ENCODE measurements at regions not wholly inside any gene's neighbourhood (a gene's known extent, or its start where the extent isn't known, plus 50 kb on each side); places are given as distances from the start of the nearest gene placed in this dataset.

- Histone ChIP-seq H3K4me3 (no peak overlapping the region), H3K36me3 (no peaks in the 10 kb centered on the region), H3K27ac (no peak overlapping the region), H3K4me1 (peaks cover 24% of the 10 kb centered on the region), H3K27me3 (no peaks in the 10 kb centered on the region), H3K9me3 (replicated peaks) (0 out of 2 replicates have a peak, but pooled peaks cover 5% of the 10 kb centered on the region)
- DNase-seq, result no peak
Observed at GRCh38 chr12:75727577-75727976, 216.2 kb upstream of the KRR1 start.

- DNase-seq, result peak in 1 of 2 experiments; percentile 24
- Histone ChIP-seq H3K27me3 (no peaks in the 10 kb centered on the region), H3K4me1 (peaks cover 43% of the 10 kb centered on the region), H3K9me3 (replicated peaks) (no peaks in the 10 kb centered on the region), H3K27ac (peak overlapping the region; percentile 27; the same call in 1 of the 2 replicates), H3K36me3 (no peaks in the 10 kb centered on the region), H3K4me3 (no peak overlapping the region)
Observed at GRCh38 chr12:75725521-75726111, 214.2 kb upstream of the KRR1 start.

GRCh38 chr12:75724928-75725312, 213.5 kb upstream of the KRR1 start:
- DNase-seq, result peak; percentile 54 to 81

GRCh38 chr12:75724307-75724927, 213.0 kb upstream of the KRR1 start:
- no peaks in the 10 kb centered on the region for H3K27me3 ChIP-seq
- no peak for DNase-seq
- peak overlapping the region; percentile 27 for H3K27ac ChIP-seq
- H3K4me1 ChIP-seq, result peaks cover 45% of the 10 kb centered on the region
- H3K9me3 ChIP-seq (replicated peaks), result no peaks in the 10 kb centered on the region
- H3K4me3 ChIP-seq, result no peak overlapping the region
- H3K36me3 ChIP-seq, result no peaks in the 10 kb centered on the region

More at GRCh38 chr12:75724928-75725312, 213.5 kb upstream of the KRR1 start:
- Histone ChIP-seq H3K9me3 (replicated peaks) (no peaks in the 10 kb centered on the region), H3K27me3 (no peaks in the 10 kb centered on the region), H3K4me1 (peaks cover 45% of the 10 kb centered on the region), H3K27ac (peak overlapping the region; percentile 27), H3K36me3 (no peaks in the 10 kb centered on the region), H3K4me3 (no peak overlapping the region)

GRCh38 chr12:75722714-75723200, 211.3 kb upstream of the KRR1 start:
- Histone ChIP-seq H3K27ac (peak overlapping the region; percentile 58), H3K4me3 (no peak overlapping the region), H3K9me3 (replicated peaks) (no peaks in the 10 kb centered on the region), H3K36me3 (no peaks in the 10 kb centered on the region), H3K4me1 (peaks cover 45% of the 10 kb centered on the region), H3K27me3 (no peaks in the 10 kb centered on the region)
- DNase-seq, result peak; percentile 45 to 67

GRCh38 chr12:75721796-75722195, 210.4 kb upstream of the KRR1 start:
- Histone ChIP-seq H3K27me3 (no peaks in the 10 kb centered on the region), H3K27ac (no peak overlapping the region), H3K36me3 (no peaks in the 10 kb centered on the region), H3K9me3 (replicated peaks) (no peaks in the 10 kb centered on the region), H3K4me1 (peaks cover 45% of the 10 kb centered on the region), H3K4me3 (no peak overlapping the region)
- DNase-seq, result no peak

- Histone ChIP-seq H3K4me3 (no peak overlapping the region), H3K27ac (no peak overlapping the region), H3K4me1 (peaks cover 52% of the 10 kb centered on the region), H3K9me3 (replicated peaks) (no peaks in the 10 kb centered on the region), H3K27me3 (no peaks in the 10 kb centered on the region), H3K36me3 (no peaks in the 10 kb centered on the region)
- DNase-seq, result peak in 1 of 2 experiments; percentile 55
Observed at GRCh38 chr12:75720812-75721641, 209.6 kb upstream of the KRR1 start.

GRCh38 chr12:75717902-75718301, 206.5 kb upstream of the KRR1 start:
- no peak overlapping the region for H3K27ac ChIP-seq
- peaks cover 51% of the 10 kb centered on the region for H3K4me1 ChIP-seq
- DNase-seq, result no peak
- H3K27me3 ChIP-seq, result no peaks in the 10 kb centered on the region
- H3K9me3 ChIP-seq (replicated peaks), result no peaks in the 10 kb centered on the region
- no peak overlapping the region for H3K4me3 ChIP-seq
- no peaks in the 10 kb centered on the region for H3K36me3 ChIP-seq

- H3K4me1 ChIP-seq, result peaks cover 36% of the 10 kb centered on the region
- H3K27ac ChIP-seq, result no peak overlapping the region
- no peak overlapping the region for H3K4me3 ChIP-seq
- DNase-seq, result no peak
- H3K36me3 ChIP-seq, result no peaks in the 10 kb centered on the region
- no peaks in the 10 kb centered on the region for H3K9me3 ChIP-seq (replicated peaks)
- H3K27me3 ChIP-seq, result no peaks in the 10 kb centered on the region
Observed at GRCh38 chr12:75716291-75717025, 205.0 kb upstream of the KRR1 start.

- Histone ChIP-seq H3K27me3 (no peaks in the 10 kb centered on the region), H3K4me3 (no peak overlapping the region), H3K36me3 (no peaks in the 10 kb centered on the region), H3K9me3 (replicated peaks) (no peaks in the 10 kb centered on the region), H3K27ac (no peak overlapping the region), H3K4me1 (peaks cover 29% of the 10 kb centered on the region)
- no peak for DNase-seq
Observed at GRCh38 chr12:75715682-75716081, 204.3 kb upstream of the KRR1 start.

- Histone ChIP-seq H3K4me1 (peaks cover 26% of the 10 kb centered on the region), H3K4me3 (no peak overlapping the region), H3K27ac (no peak overlapping the region), H3K27me3 (no peaks in the 10 kb centered on the region), H3K9me3 (replicated peaks) (no peaks in the 10 kb centered on the region), H3K36me3 (no peaks in the 10 kb centered on the region)
- peak in 1 of 2 experiments; percentile 41 for DNase-seq
Observed at GRCh38 chr12:75715323-75715644, 203.9 kb upstream of the KRR1 start.

GRCh38 chr12:75714462-75715322, 203.3 kb upstream of the KRR1 start:
- Histone ChIP-seq H3K36me3 (no peaks in the 10 kb centered on the region), H3K9me3 (replicated peaks) (no peaks in the 10 kb centered on the region), H3K4me3 (no peak overlapping the region), H3K4me1 (peaks cover 26% of the 10 kb centered on the region), H3K27me3 (no peaks in the 10 kb centered on the region), H3K27ac (no peak overlapping the region)
- no peak for DNase-seq

GRCh38 chr12:75713434-75713833, 202.0 kb upstream of the KRR1 start:
- no peaks in the 10 kb centered on the region for H3K9me3 ChIP-seq (replicated peaks)
- no peak for DNase-seq
- H3K27ac ChIP-seq, result no peak overlapping the region
- peaks cover 26% of the 10 kb centered on the region for H3K4me1 ChIP-seq
- H3K27me3 ChIP-seq, result no peaks in the 10 kb centered on the region
- H3K36me3 ChIP-seq, result no peaks in the 10 kb centered on the region
- H3K4me3 ChIP-seq, result no peak overlapping the region

- Histone ChIP-seq H3K27me3 (no peaks in the 10 kb centered on the region), H3K4me1 (peaks cover 30% of the 10 kb centered on the region), H3K27ac (no peak overlapping the region), H3K36me3 (no peaks in the 10 kb centered on the region), H3K4me3 (no peak overlapping the region), H3K9me3 (replicated peaks) (no peaks in the 10 kb centered on the region)
- DNase-seq, result no peak
Observed at GRCh38 chr12:75712223-75712622, 200.8 kb upstream of the KRR1 start.

Measured in SJCRH30 (cell line).